ENCODE measurements at regions not wholly inside any gene's neighbourhood (a gene's known extent, or its start where the extent isn't known, plus 50 kb on each side); places are given as distances from the start of the nearest gene placed in this dataset.
"Not testable (repeated sequence)": the region's sequence is repeated elsewhere in the genome, so short reads cannot be mapped to it uniquely, and the experiment has no call there.

GRCh38 chr1:228681076-228681565 is 54.2 kb upstream of the RHOU start:
- DNase-seq, result not testable (repeated sequence)

- DNase-seq, result no peak
Measured at GRCh38 chr1:228683428-228683827, 51.9 kb upstream of the RHOU start.

GRCh38 chr1:228684607-228685006 is 50.7 kb upstream of the RHOU start:
- DNase-seq, result no peak

- no peak for DNase-seq
Measured at GRCh38 chr1:228685081-228685660, 50.1 kb upstream of the RHOU start.
